HEK293 (cell line): ENCODE measurements at regions not wholly inside any gene's neighbourhood (a gene's known extent, or its start where the extent isn't known, plus 50 kb on each side); places are given as distances from the start of the nearest gene placed in this dataset.

Source experiments
- CTCF ChIA-PET: fragments of 350-600 bp; formaldehyde crosslinking; extraction: SDS; loops from one replicate; lab custom pipeline; 2021; ENCODE audit warnings: antibody characterized with exemption; lab: Yijun Ruan, JAX
- POLR2A ChIA-PET: fragments of 300-600 bp; formaldehyde crosslinking; extraction: SDS; loops from one replicate; lab custom pipeline; 2020; ENCODE audit warnings: antibody characterized with exemption, inconsistent platforms; lab: Yijun Ruan, JAX
- H3K27ac ChIP-seq: fragments of 200-500 bp; sonication (Bioruptor generic); 2 replicates; pipeline ENCODE4 v1.5.1; 2014; ENCODE audit warnings: low read depth, low read length, control low read depth, inconsistent platforms; ENCODE audit errors: extremely low read depth
- H3K36me3 ChIP-seq, 2 experiments: fragments of 200-500 bp in 1 of 2; sonication (Bioruptor generic) in 1 of 2; 1 replicate in 1 of 2; 2 replicates in 1 of 2; pipeline ENCODE4 v1.5.1; 2014 to 2017; ENCODE audit warnings: inconsistent platforms in 2 of 2, low read length in 2 of 2; ENCODE audit not compliant: control insufficient read depth in 2 of 2, insufficient read depth in 1 of 2
- H3K4me1 ChIP-seq: fragments of 200-500 bp; sonication (Bioruptor generic); 2 replicates; pipeline ENCODE4 v1.5.1; 2014; ENCODE audit warnings: mild to moderate bottlenecking, low read length, inconsistent platforms; ENCODE audit not compliant: control insufficient read depth, insufficient read depth
- H3K4me3 ChIP-seq: 2 replicates; pipeline ENCODE4 v1.5.1; 2011; ENCODE audit warnings: low read depth, mild to moderate bottlenecking, control low read depth, low read length, moderate library complexity
- H3K9me3 ChIP-seq: fragments of 200-500 bp; sonication (Bioruptor generic); 2 replicates; pipeline ENCODE4 v1.5.1; 2014; ENCODE audit warnings: low read depth, low read length, inconsistent platforms; ENCODE audit not compliant: control insufficient read depth, insufficient read depth
- KLF1 ChIP-seq: fragments of 450-650 bp; formaldehyde crosslinking; IDR thresholded peaks from 2 replicates; pipeline ENCODE4 v1.5.1; 2016; ENCODE audit warnings: missing biosample characterization, missing genetic modification characterization
- SP3 ChIP-seq: fragments of 450-650 bp; formaldehyde crosslinking; IDR thresholded peaks from 2 replicates; pipeline ENCODE4 v1.5.1; 2016; ENCODE audit warnings: missing biosample characterization, missing genetic modification characterization
- ZFP3 ChIP-seq: fragments of 450-650 bp; formaldehyde crosslinking; IDR thresholded peaks from 2 replicates; pipeline ENCODE4 v1.5.1; 2016; ENCODE audit warnings: low read depth, missing biosample characterization, missing genetic modification characterization
- ZNF214 ChIP-seq: fragments of 450-650 bp; formaldehyde crosslinking; IDR thresholded peaks from 2 replicates; pipeline ENCODE4 v1.5.1; 2017; ENCODE audit warnings: missing biosample characterization, mild to moderate bottlenecking, missing genetic modification characterization, borderline replicate concordance
- ZNF292 ChIP-seq: fragments of 450-650 bp; formaldehyde crosslinking; IDR thresholded peaks from 2 replicates; pipeline ENCODE4 v1.5.1; 2016; ENCODE audit warnings: low read depth, missing biosample characterization, missing genetic modification characterization, borderline replicate concordance
- ZNF473 ChIP-seq: fragments of 450-650 bp; formaldehyde crosslinking; IDR thresholded peaks from 2 replicates; pipeline ENCODE4 v1.5.1; 2017; ENCODE audit warnings: missing biosample characterization, missing genetic modification characterization
- ZNF510 ChIP-seq: fragments of 450-650 bp; formaldehyde crosslinking; IDR thresholded peaks from 2 replicates; pipeline ENCODE4 v1.5.1; 2018; ENCODE audit warnings: mild to moderate bottlenecking, missing genetic modification characterization, missing biosample characterization; ENCODE audit not compliant: insufficient replicate concordance
- ZNF548 ChIP-seq: fragments of 450-650 bp; formaldehyde crosslinking; IDR thresholded peaks from 2 replicates; pipeline ENCODE4 v1.5.1; 2016; ENCODE audit warnings: missing biosample characterization, missing genetic modification characterization
- ZNF654 ChIP-seq: fragments of 450-650 bp; formaldehyde crosslinking; IDR thresholded peaks from 2 replicates; pipeline ENCODE4 v1.5.1; 2016; ENCODE audit warnings: low read depth, missing biosample characterization, missing genetic modification characterization
- ZNF76 ChIP-seq: fragments of 450-650 bp; formaldehyde crosslinking; IDR thresholded peaks from 2 replicates; pipeline ENCODE4; 2016; ENCODE audit warnings: low read depth, missing biosample characterization, missing genetic modification characterization, borderline replicate concordance
- ZNF785 ChIP-seq: fragments of 450-650 bp; formaldehyde crosslinking; IDR thresholded peaks from 2 replicates; pipeline ENCODE4 v1.5.1; 2016; ENCODE audit warnings: missing biosample characterization, missing genetic modification characterization
- ZSCAN30 ChIP-seq: fragments of 450-650 bp; IDR thresholded peaks from 2 replicates; pipeline ENCODE4 v1.5.1; 2018; ENCODE audit warnings: missing biosample characterization, mild to moderate bottlenecking, missing genetic modification characterization, moderate library complexity
- TF ChIP-seq, protein P1 (sequence below): fragments of 450-650 bp; formaldehyde crosslinking; IDR thresholded peaks from 2 replicates; pipeline ENCODE4 v1.5.1; 2016; ENCODE audit warnings: missing biosample characterization, missing genetic modification characterization
- TF ChIP-seq, protein P2 (sequence below): fragments of 450-650 bp; formaldehyde crosslinking; IDR thresholded peaks from 2 replicates; pipeline ENCODE4; 2016; ENCODE audit warnings: missing biosample characterization, missing genetic modification characterization
- TF ChIP-seq, protein P3 (sequence below): fragments of 450-650 bp; formaldehyde crosslinking; IDR thresholded peaks from 2 replicates; pipeline ENCODE4 v1.5.1; 2017; ENCODE audit warnings: missing biosample characterization, missing genetic modification characterization
- TF ChIP-seq, protein P4 (sequence below): fragments of 450-650 bp; formaldehyde crosslinking; IDR thresholded peaks from 2 replicates; pipeline ENCODE4 v1.5.1; 2016; ENCODE audit warnings: missing biosample characterization, missing genetic modification characterization
- TF ChIP-seq, protein P5 (sequence below): fragments of 450-650 bp; formaldehyde crosslinking; IDR thresholded peaks from 2 replicates; pipeline ENCODE4 v1.5.1; 2016; ENCODE audit warnings: missing biosample characterization, missing genetic modification characterization

DNA sequence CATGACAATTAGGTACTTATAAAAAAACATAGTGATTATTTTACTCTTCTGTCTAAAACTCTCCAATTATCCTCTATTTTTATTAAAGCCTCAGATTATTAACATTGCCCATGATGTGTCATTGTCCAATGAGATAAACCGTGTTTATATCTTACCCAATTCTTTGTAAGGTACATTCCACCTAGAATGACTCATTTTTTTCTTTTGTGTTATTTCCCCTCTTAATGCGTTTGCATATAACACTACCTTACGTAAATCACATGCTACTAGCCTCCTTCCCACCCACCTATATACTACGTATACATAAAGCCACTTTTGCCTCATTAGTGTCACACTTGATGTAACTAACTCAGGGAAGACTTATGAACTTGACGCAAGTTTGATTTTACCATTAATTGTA, 336.3 kb upstream of the PTCHD4 start:
- POLR2A ChIA-PET, result no interaction called here
- TF ChIP-seq ZSCAN30 (tag by site-specific recombination) (no peak), ZNF292 (tag by site-specific recombination) (no peak), SP3 (tag by site-specific recombination) (no peak), ZNF76 (tag by site-specific recombination) (no peak), KLF1 (tag by site-specific recombination) (no peak)
- TF ChIP-seq, protein P1, sequence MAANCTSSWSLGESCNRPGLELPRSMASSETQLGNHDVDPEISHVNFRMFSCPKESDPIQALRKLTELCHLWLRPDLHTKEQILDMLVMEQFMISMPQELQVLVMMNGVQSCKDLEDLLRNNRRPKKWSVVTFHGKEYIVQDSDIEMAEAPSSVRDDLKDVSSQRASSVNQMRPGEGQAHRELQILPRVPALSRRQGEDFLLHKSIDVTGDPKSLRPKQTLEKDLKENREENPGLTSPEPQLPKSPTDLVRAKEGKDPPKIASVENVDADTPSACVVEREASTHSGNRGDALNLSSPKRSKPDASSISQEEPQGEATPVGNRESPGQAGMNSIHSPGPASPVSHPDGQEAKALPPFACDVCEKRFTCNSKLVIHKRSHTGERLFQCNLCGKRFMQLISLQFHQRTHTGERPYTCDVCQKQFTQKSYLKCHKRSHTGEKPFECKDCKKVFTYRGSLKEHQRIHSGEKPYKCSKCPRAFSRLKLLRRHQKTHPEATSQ (tag by site-specific recombination), result no peak
- TF ChIP-seq, all 188 proteins: peak for 0
- Histone ChIP-seq H3K4me1 (no peaks in the 10 kb centered on the region), H3K9me3 (no peaks in the 10 kb centered on the region), H3K4me3 (no peak overlapping the region), H3K36me3 (no peaks in the 10 kb centered on the region), H3K27ac (no peak overlapping the region)
- CTCF ChIA-PET, result no interaction called here

DNA sequence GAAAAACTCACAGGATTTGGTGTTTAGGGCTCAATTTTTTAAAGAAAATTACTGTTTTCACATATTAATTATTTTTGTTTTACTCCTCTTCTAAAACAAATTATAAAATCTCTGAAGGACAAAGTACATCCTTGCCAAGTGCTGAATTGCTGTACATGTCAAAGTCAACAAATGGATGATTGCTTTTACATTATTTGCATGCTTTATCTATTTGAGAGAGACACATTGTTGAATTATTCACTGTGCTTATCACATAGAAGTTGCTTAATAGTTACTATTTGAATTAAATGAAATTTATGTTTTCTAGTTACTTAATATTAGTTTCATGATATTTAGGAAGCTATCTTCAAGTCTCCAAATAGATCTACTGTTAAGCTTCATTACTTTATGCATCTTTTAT, 318.6 kb upstream of the PTCHD4 start:
- TF ChIP-seq ZNF548 (tag by site-specific recombination), result no peak
- TF ChIP-seq, protein P2, sequence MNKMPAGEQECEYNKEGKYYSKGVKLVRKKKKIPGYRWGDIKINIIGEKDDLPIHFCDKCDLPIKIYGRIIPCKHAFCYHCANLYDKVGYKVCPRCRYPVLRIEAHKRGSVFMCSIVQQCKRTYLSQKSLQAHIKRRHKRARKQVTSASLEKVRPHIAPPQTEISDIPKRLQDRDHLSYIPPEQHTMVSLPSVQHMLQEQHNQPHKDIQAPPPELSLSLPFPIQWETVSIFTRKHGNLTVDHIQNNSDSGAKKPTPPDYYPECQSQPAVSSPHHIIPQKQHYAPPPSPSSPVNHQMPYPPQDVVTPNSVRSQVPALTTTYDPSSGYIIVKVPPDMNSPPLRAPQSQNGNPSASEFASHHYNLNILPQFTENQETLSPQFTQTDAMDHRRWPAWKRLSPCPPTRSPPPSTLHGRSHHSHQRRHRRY (tag by site-specific recombination), result no peak
- TF ChIP-seq, protein P3, sequence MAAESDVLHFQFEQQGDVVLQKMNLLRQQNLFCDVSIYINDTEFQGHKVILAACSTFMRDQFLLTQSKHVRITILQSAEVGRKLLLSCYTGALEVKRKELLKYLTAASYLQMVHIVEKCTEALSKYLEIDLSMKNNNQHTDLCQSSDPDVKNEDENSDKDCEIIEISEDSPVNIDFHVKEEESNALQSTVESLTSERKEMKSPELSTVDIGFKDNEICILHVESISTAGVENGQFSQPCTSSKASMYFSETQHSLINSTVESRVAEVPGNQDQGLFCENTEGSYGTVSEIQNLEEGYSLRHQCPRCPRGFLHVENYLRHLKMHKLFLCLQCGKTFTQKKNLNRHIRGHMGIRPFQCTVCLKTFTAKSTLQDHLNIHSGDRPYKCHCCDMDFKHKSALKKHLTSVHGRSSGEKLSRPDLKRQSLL (tag by site-specific recombination), result no peak
- no peak for TF ChIP-seq ZNF214 (tag by site-specific recombination)
- TF ChIP-seq ZNF654, result no peak
- TF ChIP-seq ZNF510 (tag by site-specific recombination), result no peak
- TF ChIP-seq ZNF473, result no peak
- TF ChIP-seq, protein P4, sequence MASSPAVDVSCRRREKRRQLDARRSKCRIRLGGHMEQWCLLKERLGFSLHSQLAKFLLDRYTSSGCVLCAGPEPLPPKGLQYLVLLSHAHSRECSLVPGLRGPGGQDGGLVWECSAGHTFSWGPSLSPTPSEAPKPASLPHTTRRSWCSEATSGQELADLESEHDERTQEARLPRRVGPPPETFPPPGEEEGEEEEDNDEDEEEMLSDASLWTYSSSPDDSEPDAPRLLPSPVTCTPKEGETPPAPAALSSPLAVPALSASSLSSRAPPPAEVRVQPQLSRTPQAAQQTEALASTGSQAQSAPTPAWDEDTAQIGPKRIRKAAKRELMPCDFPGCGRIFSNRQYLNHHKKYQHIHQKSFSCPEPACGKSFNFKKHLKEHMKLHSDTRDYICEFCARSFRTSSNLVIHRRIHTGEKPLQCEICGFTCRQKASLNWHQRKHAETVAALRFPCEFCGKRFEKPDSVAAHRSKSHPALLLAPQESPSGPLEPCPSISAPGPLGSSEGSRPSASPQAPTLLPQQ (tag by site-specific recombination), result no peak
- TF ChIP-seq ZFP3 (tag by site-specific recombination), result no peak
- no peak for TF ChIP-seq ZNF785 (tag by site-specific recombination)
- TF ChIP-seq, protein P5, sequence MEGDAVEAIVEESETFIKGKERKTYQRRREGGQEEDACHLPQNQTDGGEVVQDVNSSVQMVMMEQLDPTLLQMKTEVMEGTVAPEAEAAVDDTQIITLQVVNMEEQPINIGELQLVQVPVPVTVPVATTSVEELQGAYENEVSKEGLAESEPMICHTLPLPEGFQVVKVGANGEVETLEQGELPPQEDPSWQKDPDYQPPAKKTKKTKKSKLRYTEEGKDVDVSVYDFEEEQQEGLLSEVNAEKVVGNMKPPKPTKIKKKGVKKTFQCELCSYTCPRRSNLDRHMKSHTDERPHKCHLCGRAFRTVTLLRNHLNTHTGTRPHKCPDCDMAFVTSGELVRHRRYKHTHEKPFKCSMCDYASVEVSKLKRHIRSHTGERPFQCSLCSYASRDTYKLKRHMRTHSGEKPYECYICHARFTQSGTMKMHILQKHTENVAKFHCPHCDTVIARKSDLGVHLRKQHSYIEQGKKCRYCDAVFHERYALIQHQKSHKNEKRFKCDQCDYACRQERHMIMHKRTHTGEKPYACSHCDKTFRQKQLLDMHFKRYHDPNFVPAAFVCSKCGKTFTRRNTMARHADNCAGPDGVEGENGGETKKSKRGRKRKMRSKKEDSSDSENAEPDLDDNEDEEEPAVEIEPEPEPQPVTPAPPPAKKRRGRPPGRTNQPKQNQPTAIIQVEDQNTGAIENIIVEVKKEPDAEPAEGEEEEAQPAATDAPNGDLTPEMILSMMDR (tag by site-specific recombination), result no peak
- Histone ChIP-seq H3K4me1 (no peaks in the 10 kb centered on the region), H3K9me3 (no peaks in the 10 kb centered on the region), H3K27ac (no peak overlapping the region), H3K4me3 (no peak overlapping the region), H3K36me3 (no peaks in the 10 kb centered on the region)
- CTCF ChIA-PET, result no interaction called here
- POLR2A ChIA-PET, result no interaction called here
